Nucleus accumbens (tissue), 56 donors: ENCODE measurements at regions not wholly inside any gene's neighbourhood (a gene's known extent, or its start where the extent isn't known, plus 50 kb on each side); places are given as distances from the start of the nearest gene placed in this dataset.
"Not testable (repeated sequence)": the region's sequence is repeated elsewhere in the genome, so short reads cannot be mapped to it uniquely, and the experiment has no call there.

Experiments
- DNase-seq, 56 donors: peaks; one replicate each; lab custom pipeline; 2025; lab: John Stamatoyannopoulos, UW

DNA sequence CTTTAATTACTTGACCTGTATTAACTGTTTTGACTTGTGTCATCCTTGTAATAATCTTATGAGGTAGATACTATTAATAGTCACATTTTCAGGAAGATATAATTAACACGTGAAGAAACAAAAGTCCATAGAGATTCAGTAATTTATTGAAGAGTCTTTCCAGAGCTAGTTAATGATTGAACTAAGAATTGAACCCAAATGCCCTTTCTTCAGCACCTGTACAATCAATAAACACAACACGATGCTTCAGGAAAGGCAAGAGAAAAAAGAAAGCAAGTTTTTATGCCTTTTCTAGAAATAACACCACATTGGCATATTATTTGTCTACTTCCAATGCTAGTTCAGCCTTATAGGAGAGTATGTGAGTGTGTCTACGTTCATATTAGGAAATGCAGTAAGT, 399.6 kb downstream of the NAF1 start:
- DNase-seq = no peak

DNA sequence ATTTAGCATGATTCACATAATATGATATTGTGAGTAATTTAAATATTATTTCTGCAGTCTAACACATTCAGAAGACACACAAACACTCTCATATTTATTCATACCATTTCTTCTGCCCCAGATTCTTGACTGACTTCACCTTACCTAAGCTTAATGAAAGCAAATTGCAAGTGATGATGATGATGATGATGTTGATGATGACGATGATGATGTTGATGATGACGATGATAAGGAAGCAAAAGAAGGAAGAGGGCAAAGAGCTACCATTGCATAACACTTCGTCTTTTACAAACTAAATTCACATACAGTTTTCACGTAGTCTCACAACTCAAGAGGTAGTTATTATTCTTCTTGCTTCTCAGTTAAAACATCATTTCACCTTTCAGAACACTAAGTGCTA, 404.7 kb downstream of the NAF1 start:
- DNase-seq = no peak

DNA sequence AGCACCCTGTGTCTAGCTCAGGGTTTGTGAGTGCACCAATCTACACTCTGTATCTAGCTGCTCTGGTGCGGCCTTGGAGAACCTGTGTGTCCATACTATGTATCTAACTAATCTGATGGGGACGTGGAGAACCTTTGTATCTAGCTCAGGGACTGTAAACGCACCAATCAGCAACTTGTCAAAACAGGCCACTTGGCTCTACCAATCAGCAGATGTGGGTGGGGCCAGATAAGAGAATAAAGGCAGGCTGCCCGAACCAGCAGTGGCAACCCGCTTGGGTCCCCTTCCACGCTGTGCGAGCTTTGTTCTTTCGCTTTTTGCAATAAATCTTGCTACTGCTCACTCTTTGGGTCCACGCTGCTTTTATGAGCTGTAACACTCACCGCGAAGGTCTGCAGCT, 426.5 kb downstream of the NAF1 start:
- DNase-seq = not testable (repeated sequence)

DNA sequence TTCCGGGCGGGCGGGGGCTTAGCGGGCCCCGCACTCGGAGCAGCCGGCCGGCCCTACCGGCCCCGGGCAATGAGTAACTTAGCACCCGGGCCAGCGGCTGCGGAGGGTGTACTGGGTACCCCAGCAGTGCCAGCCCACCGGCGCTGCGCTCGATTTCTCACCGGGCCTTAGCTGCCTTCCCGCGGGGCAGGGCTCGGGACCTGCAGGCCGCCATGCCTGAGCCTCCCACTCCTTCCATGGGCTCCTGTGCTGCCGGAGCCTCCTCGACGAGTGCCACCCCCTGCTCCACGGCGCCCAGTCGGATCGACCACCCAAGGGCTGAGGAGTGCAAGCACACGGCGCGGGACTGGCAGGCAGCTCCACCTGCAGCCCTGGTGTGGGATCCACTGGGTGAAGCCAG, 427.1 kb downstream of the NAF1 start:
- DNase-seq = not testable (repeated sequence)

DNA sequence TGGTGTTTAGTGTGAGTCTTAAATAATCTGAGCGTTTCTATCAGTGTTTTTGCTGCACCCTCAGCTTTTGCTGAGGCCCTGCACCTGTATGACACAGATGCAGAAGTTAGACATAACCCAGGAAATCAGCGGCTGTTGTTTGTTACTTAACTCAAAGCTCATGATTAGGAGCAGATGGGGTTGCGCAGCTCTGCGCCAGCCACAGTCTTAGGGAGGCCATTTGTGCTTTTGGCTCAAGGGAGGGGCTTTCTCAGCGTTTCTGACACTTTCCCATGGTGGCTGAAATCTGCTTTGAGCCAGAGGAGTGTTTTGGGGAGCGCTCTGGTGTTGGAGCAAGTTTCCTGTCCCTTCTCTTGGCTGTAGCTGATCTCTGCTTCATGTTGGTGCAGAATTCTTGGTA, 433.8 kb downstream of the NAF1 start:
- DNase-seq = no peak

DNA sequence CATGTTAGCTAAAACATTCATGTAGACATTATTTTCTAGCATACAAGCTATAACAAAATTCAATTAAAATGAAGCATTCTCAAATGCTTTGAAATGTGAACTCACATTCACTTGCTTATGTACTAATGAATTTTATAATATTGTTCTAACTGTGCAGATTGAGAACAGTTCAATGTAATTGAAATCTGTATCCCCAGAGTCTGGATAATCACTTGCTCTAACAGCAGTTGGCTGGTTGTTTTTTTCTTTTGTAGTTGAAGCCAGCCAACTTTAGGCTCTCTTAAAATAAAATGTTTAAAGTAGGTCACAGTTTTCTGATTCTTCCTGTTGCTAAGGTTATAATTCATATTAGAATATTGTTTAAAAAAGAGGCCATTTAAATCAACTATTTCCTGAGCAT, 438.9 kb downstream of the NAF1 start:
- no peak for DNase-seq

DNA sequence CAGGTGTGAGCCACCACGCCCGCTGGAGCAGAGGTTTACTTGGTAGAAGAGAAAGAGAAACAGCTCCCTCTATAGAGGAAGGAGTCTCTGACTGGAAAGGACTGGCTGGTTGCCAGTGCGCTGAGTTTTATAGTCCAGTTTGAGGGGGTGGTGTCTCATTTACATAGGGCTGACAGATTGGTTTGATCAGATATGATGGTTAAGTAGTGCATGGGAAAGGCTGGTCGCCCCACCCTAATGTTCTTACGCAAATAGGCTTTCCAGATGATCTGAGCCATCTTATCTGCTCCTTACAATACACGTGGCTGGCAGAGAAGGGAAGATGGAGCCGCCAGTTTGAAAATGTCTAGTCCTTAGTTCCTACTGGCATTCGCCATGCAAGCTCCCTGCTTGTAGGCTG, 439.5 kb downstream of the NAF1 start:
- no peak for DNase-seq

DNA sequence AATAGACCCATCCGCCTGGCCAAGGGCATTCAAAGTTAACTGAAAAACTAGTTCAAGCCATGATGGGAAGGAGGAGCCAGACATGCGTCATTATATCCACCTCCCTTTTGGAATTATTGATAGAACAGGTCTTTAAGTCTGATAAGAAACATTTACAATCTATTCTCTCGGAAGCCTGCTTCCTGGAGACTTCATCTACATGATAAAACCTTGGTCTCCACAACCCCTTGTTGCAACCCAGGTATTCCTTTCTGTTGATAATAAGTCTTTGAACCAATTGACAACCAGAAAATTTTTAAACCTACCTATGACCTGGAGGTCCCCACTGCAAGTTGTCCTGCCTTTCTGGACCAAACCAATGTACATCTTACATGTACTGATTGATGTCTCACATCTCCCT, 451.3 kb downstream of the NAF1 start:
- no peak for DNase-seq

DNA sequence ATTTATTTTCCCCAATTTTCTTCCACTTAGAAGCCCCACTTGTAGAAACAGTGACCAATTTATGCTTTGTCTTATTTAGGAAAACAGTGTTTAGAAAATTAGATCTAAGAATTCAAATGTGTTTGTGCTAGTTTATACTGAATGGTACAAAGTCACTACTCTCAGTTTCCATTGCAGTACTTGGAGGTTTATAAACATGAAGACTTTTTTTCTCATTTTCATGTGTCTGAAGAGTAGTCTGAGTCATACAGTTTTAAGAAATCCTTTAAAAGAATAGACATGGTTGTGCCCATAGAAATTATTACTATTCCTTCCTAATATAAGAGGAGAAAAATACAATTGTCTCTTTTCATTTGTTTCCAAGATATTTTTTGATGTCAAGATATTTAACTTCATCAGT, 458.7 kb downstream of the NAF1 start:
- no peak for DNase-seq

DNA sequence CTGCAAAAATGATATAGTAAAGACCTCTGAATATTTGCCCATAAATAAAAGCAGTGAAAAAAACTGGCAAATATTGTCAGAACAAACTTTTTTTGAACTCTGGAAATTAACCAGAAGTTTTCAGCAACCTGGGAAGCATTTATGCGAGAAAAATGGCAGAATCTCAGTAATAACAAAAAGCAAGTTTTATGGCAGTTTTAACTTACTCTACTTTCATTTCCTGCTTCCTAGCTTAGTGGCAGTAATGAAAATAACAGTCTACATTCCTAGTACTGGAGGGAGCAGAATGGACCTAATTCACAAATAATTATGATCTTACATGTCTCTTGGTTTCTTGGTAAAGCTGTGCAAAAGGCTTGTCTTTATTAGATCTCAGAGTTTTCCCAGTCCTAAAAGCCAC, 460.1 kb downstream of the NAF1 start:
- no peak for DNase-seq

DNA sequence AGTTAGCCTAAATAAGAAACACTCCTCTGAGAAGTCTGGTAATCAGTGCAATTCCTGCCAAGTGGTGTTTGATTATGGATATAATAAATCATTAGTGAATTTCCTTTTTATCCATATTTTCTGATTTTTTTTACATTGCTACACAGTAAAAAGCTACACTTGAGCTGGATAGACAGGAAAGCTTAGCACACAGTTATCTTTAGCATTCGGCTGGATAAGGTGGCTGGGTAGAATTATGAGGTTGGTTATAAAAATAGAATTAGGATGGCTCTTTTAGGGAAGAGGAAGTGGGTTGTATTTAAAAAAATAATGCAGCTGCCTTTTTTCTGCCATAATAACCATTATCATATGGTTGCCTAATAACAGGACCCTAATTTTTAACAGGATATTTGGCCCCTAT, 460.6 kb downstream of the NAF1 start:
- no peak for DNase-seq

DNA sequence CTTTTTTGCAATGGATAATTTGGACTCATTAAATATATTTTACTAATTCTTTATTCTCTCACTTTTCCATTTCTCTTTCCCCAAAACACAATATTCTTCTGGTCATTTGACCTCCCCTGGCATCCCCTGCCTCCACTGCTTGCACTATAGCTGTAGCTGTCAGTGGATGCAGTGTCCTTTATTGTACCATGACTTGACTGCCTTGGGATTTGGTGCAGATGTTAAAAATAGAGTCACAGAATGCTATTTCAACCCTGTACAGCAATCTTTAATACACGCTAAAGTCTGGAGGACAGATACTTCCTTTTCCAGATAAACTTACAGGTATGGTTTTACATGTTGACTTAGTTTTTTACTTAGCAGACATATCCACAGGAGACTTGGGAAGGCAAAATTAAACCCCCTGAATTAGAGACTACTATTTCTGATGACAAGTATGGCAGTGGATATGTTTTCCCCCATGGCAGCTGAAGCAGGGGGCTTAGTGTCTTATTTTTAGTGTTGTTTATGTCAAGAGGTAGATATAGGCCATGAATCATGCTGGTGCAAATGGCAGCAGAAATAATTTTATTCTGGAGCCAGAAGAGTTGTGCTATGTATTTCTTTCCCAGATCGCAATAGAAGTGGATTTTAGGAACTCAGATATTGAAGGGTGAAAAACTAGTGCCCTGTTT, 461.4 kb downstream of the NAF1 start:
- no peak for DNase-seq

DNA sequence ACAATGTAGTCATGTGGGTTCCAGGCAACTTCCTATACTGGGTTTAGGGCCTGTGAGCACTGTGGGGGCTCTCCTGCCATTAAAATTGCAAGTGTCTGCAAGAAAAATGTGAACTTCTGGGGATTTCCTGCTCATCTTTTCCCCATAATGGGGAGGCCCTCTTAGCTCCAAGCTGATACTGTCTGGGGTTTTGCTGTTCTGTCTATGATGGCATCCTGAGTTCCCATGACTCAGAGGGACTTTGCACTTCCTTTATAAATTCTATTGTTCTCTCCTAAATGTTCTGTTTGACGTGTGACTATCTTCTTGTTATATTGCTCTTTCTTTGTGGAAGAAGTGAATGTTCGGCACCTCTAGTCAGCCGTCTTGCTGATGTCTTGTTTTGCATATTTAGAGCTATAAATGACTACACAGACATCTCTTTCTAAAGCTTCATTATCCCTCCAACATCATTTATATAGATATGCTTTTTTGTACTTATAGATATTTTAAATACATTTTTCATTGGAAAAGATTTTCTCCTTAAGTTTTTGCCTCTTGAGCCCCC, 465.8 kb downstream of the NAF1 start:
- DNase-seq = no peak

DNA sequence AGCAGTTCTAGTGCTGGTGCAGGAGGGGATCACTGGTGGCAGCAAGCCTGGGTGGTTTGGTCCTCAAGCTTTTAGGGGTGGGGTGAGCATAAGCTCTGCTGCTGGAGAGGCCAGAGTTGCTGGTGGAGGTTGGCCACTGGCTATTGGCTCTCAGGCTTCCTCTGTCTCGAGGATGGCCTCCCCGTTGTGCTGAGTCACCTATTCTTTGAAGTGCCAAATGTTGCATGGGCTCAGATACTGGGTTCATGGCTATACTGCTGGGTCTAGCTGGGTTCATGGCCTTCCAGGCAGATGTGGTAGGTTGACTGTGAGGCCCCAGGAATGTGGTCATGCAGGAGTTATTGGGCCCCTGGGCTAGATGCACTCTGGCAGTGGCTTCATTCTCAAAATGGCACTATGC, 466.3 kb downstream of the NAF1 start:
- no peak for DNase-seq

DNA sequence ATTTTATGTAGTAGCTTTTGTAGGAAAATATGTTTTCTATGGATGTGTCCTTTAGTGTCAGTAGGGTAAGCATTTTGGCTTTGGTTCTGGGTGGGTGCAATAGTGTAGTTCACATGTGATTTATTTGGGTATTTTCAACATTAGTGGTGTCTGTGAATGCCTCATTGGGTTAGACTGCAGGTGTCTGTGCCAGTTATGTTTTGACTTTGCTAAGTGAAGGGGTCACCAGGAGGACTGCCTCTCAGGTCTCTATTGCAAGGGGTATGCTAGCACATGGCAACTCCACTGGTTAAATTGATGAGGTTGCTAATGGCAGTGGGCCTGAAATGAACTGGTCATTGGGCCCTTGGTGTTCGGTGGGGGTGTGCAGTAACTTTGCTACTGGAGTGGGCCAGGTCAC, 467.1 kb downstream of the NAF1 start:
- DNase-seq = no peak

DNA sequence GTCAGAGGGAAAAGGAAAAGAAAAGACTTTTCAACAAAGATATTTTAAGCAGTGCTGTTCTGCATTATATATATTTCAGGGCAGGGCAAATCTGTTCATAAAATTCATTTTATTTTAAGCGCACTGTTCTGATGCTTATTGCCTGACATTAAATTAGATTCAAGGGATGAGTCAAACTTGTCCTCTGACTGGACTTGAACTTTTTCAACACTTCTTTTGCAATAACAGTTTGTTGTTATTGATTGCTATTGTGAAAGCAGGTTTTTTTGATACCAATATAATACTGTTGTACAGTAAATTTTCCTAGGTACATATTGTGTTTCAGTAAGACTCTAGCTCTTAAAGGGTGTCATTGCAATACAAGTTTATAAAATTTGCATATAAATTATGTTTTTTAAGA, 481.3 kb downstream of the NAF1 start:
- DNase-seq = no peak

DNA sequence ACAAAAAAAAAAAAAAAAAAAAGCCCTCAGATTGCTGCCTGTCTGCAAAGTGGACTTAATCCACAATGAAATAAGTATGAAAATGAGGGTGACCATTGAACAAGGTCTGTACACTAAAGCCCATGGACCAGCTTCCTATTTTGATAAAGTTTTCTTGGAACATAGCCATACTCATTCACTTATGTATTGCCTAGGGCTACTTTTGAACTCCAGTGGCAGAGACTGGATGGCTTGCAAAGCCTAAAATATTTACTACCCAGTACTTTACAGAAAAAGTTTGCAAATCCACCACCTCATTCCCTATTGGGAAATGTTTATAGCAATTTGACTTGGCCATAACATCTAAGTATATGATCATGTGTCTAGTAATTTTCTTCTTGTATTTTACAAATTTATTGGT, 481.7 kb downstream of the NAF1 start:
- no peak for DNase-seq

DNA sequence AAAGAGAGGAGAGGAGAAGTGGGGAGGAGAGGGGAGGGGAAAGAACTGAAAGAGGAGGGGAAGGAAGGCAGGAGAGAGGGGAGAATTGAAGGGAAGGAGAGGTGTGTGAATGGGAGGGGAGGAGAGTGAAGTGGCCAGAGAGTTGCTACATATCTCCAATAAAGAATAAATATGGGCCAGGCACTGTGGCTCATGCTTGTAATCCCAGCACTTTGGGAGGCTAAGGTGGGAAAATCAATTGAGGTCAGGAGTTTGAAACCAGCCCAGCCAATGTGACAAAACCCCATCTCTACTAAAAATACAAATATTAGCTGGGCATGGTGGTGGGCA, 482.4 kb downstream of the NAF1 start:
- DNase-seq = no peak

DNA sequence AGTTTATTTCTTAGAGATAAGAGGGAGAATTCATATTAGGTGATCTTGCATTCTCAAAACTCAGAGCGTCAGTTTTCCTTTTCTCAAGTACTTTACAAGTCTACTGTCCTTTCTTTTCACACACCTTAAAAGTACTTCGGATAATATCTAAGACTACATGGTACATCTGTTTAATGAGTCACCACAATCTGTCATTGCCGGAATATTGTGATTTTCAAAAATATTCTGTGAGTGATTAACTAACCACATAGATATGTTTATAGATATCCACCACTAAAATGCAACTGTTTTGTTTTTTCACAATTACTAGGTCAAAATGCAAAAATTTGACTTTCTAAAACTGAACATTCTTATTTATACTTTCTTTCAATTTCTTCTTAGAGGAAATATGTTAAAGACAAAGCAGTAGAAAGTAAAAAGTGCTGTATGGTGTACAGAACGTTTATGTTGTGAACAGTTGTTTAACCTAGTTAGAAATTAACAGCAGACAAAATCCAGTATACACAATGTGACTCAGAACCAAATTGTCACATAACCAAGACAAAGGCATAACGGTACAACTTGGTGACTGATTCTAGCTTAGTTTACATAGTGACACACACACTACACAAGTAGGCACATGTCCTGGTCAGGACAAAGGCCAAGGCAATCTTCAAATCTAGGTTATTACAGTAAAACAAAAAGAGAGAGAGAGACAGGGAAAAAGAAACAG, 482.9 kb downstream of the NAF1 start:
- DNase-seq = no peak

DNA sequence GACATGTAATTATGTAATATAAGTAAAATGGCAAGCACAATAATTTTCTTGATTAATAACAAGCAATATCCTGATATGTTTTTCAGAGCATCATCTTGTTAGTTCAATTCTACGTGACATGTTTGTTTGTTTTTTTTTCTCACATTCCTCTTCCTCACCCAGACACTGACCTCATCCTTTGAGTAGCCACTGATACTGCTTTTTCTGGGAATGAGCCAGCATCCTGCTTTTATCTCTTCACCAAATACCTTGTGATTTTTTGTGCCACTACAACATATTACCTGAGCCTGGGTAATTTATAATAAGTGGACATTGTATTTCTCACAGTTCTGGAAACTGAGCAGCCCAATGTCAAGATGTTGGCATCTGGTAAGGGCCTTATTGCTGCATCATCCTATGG, 484.0 kb downstream of the NAF1 start:
- DNase-seq = no peak

DNA sequence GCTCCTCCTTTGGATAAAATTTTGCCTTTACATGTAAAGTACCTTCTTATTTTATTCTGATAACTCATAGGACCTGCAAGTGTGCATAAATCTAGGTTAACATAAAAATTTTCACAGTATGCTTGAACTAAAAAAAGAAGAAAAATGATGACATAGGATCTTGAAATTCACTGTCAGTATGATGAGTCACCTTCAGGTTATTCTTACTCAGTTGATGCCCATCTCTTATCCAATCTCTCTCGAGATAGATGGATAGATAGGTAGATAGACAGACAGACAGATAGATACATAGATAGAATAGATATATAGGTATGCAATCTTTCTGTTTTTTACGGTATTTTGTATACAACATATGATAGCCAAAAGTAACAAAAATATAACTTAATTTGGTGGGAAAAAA, 485.5 kb downstream of the NAF1 start:
- no peak for DNase-seq

DNA sequence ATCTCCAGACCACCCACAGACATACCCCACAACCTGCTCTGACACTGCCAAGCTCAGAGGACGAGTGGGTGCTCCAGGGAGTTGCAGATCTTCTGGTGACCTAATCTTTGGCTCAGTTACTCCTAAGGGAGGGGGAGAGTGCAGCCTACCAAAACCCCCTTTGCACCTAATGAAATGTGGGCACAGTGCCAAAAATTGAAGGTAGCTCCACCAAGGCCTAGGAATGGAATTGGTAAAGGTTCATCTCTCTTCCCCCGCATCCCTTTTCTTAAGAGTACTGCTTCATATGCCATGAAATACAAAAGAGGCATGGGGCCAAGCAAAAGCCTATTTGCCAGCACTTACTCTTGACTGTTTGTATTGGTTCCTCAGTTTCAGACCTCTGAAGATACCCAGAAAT, 491.0 kb downstream of the NAF1 start:
- DNase-seq = no peak

DNA sequence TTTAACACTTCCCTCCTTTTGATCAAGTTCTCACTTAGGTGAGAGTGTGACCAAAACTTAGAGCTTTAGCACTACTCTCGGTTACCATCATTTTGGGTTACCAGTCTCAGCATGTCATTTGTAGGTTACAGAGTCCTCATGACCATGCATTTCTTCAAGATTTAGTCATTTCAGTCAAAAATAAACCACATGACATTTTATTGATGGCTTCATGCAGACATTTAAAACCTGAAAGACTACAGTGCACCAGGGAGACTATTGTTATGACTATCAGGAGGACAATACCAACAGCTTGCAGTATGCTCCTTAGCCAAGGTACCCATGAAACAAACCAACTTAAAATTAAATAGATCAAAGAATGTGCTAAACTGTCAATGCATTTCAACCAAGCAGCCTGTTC, 498.1 kb upstream of the FSTL5 start:
- no peak for DNase-seq
